SK-N-SH (cell line): ENCODE measurements at regions not wholly inside any gene's neighbourhood (a gene's known extent, or its start where the extent isn't known, plus 50 kb on each side); places are given as distances from the start of the nearest gene placed in this dataset.

ENCODE experiments used
- CTCF ChIA-PET: fragments of 300-600, 350-600 bp; formaldehyde crosslinking; extraction: SDS; loops from one replicate; lab custom pipeline; 2021; lab: Yijun Ruan, JAX
- POLR2A ChIA-PET: fragments of 350-600 bp; sonication (Branson Sonifier 250); formaldehyde crosslinking; extraction: SDS; loops from one replicate; lab custom pipeline; 2020; ENCODE audit warnings: antibody characterized with exemption, inconsistent platforms; lab: Yijun Ruan, JAX
- DNase-seq: peaks from one replicate; pipeline ENCODE4 v3.0.0; 2012
- H2AFZ ChIP-seq: fragments of 200-600 bp; sonication (generic); 2 replicates; pipeline ENCODE4 v1.8.1; 2016; ENCODE audit warnings: antibody characterized with exemption, mild to moderate bottlenecking, low read depth
- H3F3A ChIP-seq: fragments of 200-600 bp; sonication (generic); replicated peaks from 2 replicates; pipeline ENCODE3; 2016; ENCODE audit warnings: antibody characterized with exemption, mild to moderate bottlenecking; ENCODE audit not compliant: insufficient read depth
- H3K27ac ChIP-seq, 2 experiments: fragments of 200-500 bp in 1 of 2; fragments of 200-600 bp in 1 of 2; sonication (Bioruptor generic) in 1 of 2; sonication (generic), shearing (Covaris generic) in 1 of 2; 2 replicates each; pipeline versions ENCODE4 v1.5.1 to v1.6.1; 2014 to 2016; ENCODE audit warnings: low read depth in 2 of 2, inconsistent platforms in 1 of 2, low read length in 1 of 2, mild to moderate bottlenecking in 1 of 2, mixed read lengths in 1 of 2
- H3K27me3 ChIP-seq: fragments of 200-600 bp; sonication (generic), shearing (Covaris generic); 2 replicates; pipeline ENCODE4 v1.6.1; 2016; ENCODE audit warnings: mixed run types; ENCODE audit not compliant: insufficient read depth
- H3K36me3 ChIP-seq, 2 experiments: fragments of 200-500 bp in 1 of 2; fragments of 200-600 bp in 1 of 2; sonication (Bioruptor generic) in 1 of 2; sonication (generic) in 1 of 2; replicated peaks in 1 of 2; 2 replicates each; pipeline versions ENCODE3 to v1.5.1; 2014 to 2016; ENCODE audit warnings: low read length in 1 of 2, mild to moderate bottlenecking in 1 of 2; ENCODE audit not compliant: insufficient read depth in 2 of 2, control insufficient read depth in 1 of 2
- H3K4me1 ChIP-seq, 2 experiments: fragments of 200-500 bp in 1 of 2; fragments of 200-600 bp in 1 of 2; sonication (Bioruptor generic) in 1 of 2; sonication (generic), shearing (Covaris generic) in 1 of 2; 2 replicates each; pipeline versions ENCODE4 v1.5.1 to v1.6.1; 2014 to 2016; ENCODE audit warnings: low read depth in 1 of 2, low read length in 1 of 2, mixed run types in 1 of 2; ENCODE audit not compliant: insufficient read depth in 2 of 2, control insufficient read depth in 1 of 2
- H3K4me2 ChIP-seq: fragments of 200-600 bp; sonication (generic), shearing (Covaris generic); 2 replicates; pipeline ENCODE4 v1.6.1; 2017; ENCODE audit warnings: mixed run types
- H3K4me3 ChIP-seq, 2 experiments: fragments of 200-500 bp in 1 of 2; fragments of 200-600 bp in 1 of 2; sonication (Bioruptor generic) in 1 of 2; sonication (generic), shearing (Covaris generic) in 1 of 2; 2 replicates each; pipeline versions ENCODE4 v1.5.1 to v1.8.1; 2014 to 2016; ENCODE audit warnings: low read depth in 2 of 2, inconsistent platforms in 1 of 2, low read length in 1 of 2, mild to moderate bottlenecking in 1 of 2, mixed read lengths in 1 of 2, moderate library complexity in 1 of 2
- H3K79me2 ChIP-seq: fragments of 200-600 bp; sonication (generic); 2 replicates; pipeline ENCODE4 v1.8.1; 2017; ENCODE audit warnings: mild to moderate bottlenecking; ENCODE audit not compliant: insufficient read depth
- H3K9ac ChIP-seq: fragments of 200-600 bp; sonication (generic); 2 replicates; pipeline ENCODE4 v1.6.1; 2017; ENCODE audit warnings: mixed run types
- H3K9me2 ChIP-seq: fragments of 200-600 bp; sonication (generic); 2 replicates; pipeline ENCODE4 v1.6.1; 2017; ENCODE audit warnings: mixed run types
- H3K9me3 ChIP-seq: fragments of 200-600 bp; sonication (generic); 2 replicates; pipeline ENCODE4 v1.6.1; 2017; ENCODE audit warnings: mixed run types, mild to moderate bottlenecking, moderate library complexity
- H4K20me1 ChIP-seq: fragments of 200-600 bp; sonication (generic); 2 replicates; pipeline ENCODE4 v1.6.1; 2017; ENCODE audit warnings: mild to moderate bottlenecking, mixed run types; ENCODE audit not compliant: insufficient read depth
- ELF1 ChIP-seq: IDR thresholded peaks from 2 replicates; pipeline ENCODE4 v1.4.0; 2012
- EZH2phosphoT487 ChIP-seq: fragments of 200-600 bp; sonication (generic); IDR thresholded peaks from 2 replicates; pipeline ENCODE4 v1.6.1; 2017; ENCODE audit warnings: low read depth, mixed run types, mild to moderate bottlenecking, antibody characterized with exemption, moderate library complexity, borderline replicate concordance
- FOSL2 ChIP-seq: IDR thresholded peaks from 2 replicates; pipeline ENCODE4 v1.4.0; 2012; ENCODE audit warnings: low read depth, mild to moderate bottlenecking, moderate library complexity, borderline replicate concordance
- FOXM1 ChIP-seq: IDR thresholded peaks from 2 replicates; pipeline ENCODE4 v1.4.0; 2012; ENCODE audit warnings: low read depth, mild to moderate bottlenecking
- MEF2A ChIP-seq: IDR thresholded peaks from 2 replicates; pipeline ENCODE4 v1.4.0; 2012; ENCODE audit warnings: low read depth, borderline replicate concordance
- RCOR1 ChIP-seq: fragments of 150-350 bp; IDR thresholded peaks from 2 replicates; pipeline ENCODE4 v1.6.1; 2017; ENCODE audit warnings: antibody characterized with exemption, low read length
- RXRA ChIP-seq: IDR thresholded peaks from 2 replicates; pipeline ENCODE4 v1.4.0; 2012; ENCODE audit warnings: low read depth, mild to moderate bottlenecking, borderline replicate concordance
- SMC3 ChIP-seq: IDR thresholded peaks from 2 replicates; pipeline ENCODE4 v1.6.1; 2012; ENCODE audit warnings: low read depth, low read length, improper control_type of control experiment
- TCF12 ChIP-seq: IDR thresholded peaks from 2 replicates; pipeline ENCODE4 v1.4.0; 2012
- WGBS: methylation state at CpG from one replicate; pipeline ENCODE4 v1.1.6; 2017; ENCODE audit warnings: low lambda C conversion rate; 5-methylcytosine and 5-hydroxymethylcytosine counted together
- TF ChIP-seq, protein P1 (sequence below): fragments of 150-350 bp; IDR thresholded peaks from 2 replicates; pipeline ENCODE4 v1.6.1; 2016; ENCODE audit warnings: mild to moderate bottlenecking, low read depth, low read length

GRCh38 chr12:127504874-127505273 lies 762.1 kb upstream of the TMEM132C start:
- no peak for TF ChIP-seq SMC3
- Histone ChIP-seq H3K36me3 (no peaks in the 10 kb centered on the region), H3K79me2 (no peaks in the 10 kb centered on the region), H3K9me3 (no peaks in the 10 kb centered on the region), H3K9ac (no peak overlapping the region), H3K27me3 (no peaks in the 10 kb centered on the region), H3K27ac (no peak overlapping the region), H3F3A (no peaks in the 10 kb centered on the region), H3K4me2 (no peak overlapping the region), H3K4me1 (no peaks in the 10 kb centered on the region), H3K4me3 (no peak overlapping the region), H3K9me2 (no peaks in the 10 kb centered on the region), H2AFZ (no peak overlapping the region), H4K20me1 (no peaks in the 10 kb centered on the region)
- 37% methylated on average over 5 of the region's 5 CpGs for WGBS
- no peak for DNase-seq
- CTCF ChIA-PET = interaction anchor here (0.6 kb wide), 1 partner anchor 436 kb away, joined by 3 read pairs; no protein-coding TSS in a partner anchor
- POLR2A ChIA-PET = no interaction called here

- H3K79me2 ChIP-seq = no peaks in the 10 kb centered on the region
- H3K4me1 ChIP-seq = no peaks in the 10 kb centered on the region
- no peaks in the 10 kb centered on the region for H4K20me1 ChIP-seq
- no peak overlapping the region for H3K9ac ChIP-seq
- TF ChIP-seq ELF1 = no peak
- TF ChIP-seq RCOR1 = no peak
- no peak for TF ChIP-seq FOSL2
- no peaks in the 10 kb centered on the region for H3K27me3 ChIP-seq
- ChIA-PET POLR2A (no interaction called here), CTCF (interaction anchor here (0.6 kb wide), 1 partner anchor 85 kb away, joined by 5 read pairs; no protein-coding TSS in a partner anchor)
- no peaks in the 10 kb centered on the region for H3K36me3 ChIP-seq
- H3K4me3 ChIP-seq = no peak overlapping the region
- H3K4me2 ChIP-seq = no peak overlapping the region
- H2AFZ ChIP-seq = no peak overlapping the region
- H3K9me2 ChIP-seq = no peaks in the 10 kb centered on the region
- no peak overlapping the region for H3K27ac ChIP-seq
- 52% methylated on average over 6 of the region's 6 CpGs for WGBS
- no peaks in the 10 kb centered on the region for H3F3A ChIP-seq
- DNase-seq = no peak
- no peaks in the 10 kb centered on the region for H3K9me3 ChIP-seq
Measured at GRCh38 chr12:127507341-127507740, 759.6 kb upstream of the TMEM132C start.

- Histone ChIP-seq H3K9ac (no peak overlapping the region), H3K9me3 (no peaks in the 10 kb centered on the region), H3K79me2 (no peaks in the 10 kb centered on the region), H3K27me3 (no peaks in the 10 kb centered on the region), H3K4me2 (no peak overlapping the region), H3K4me1 (no peaks in the 10 kb centered on the region), H2AFZ (no peak overlapping the region), H3K4me3 (no peak overlapping the region), H3K27ac (no peak overlapping the region), H3K9me2 (no peaks in the 10 kb centered on the region), H3K36me3 (no peaks in the 10 kb centered on the region), H3F3A (no peaks in the 10 kb centered on the region), H4K20me1 (no peaks in the 10 kb centered on the region)
- ChIA-PET CTCF (no interaction called here), POLR2A (no interaction called here)
- no peak for DNase-seq
- WGBS = 15% methylated on average over 6 of the region's 6 CpGs
- TF ChIP-seq EZH2phosphoT487 = no peak
- no peak for TF ChIP-seq MEF2A
- no peak for TF ChIP-seq FOXM1
- TF ChIP-seq TCF12 = no peak
- TF ChIP-seq RXRA = no peak
- TF ChIP-seq, protein P1, sequence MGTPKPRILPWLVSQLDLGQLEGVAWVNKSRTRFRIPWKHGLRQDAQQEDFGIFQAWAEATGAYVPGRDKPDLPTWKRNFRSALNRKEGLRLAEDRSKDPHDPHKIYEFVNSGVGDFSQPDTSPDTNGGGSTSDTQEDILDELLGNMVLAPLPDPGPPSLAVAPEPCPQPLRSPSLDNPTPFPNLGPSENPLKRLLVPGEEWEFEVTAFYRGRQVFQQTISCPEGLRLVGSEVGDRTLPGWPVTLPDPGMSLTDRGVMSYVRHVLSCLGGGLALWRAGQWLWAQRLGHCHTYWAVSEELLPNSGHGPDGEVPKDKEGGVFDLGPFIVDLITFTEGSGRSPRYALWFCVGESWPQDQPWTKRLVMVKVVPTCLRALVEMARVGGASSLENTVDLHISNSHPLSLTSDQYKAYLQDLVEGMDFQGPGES = no peak
- no peak for TF ChIP-seq RCOR1
Measured at GRCh38 chr12:127509066-127509778, 757.7 kb upstream of the TMEM132C start.
